ENCODE measurements at regions not wholly inside any gene's neighbourhood (a gene's known extent, or its start where the extent isn't known, plus 50 kb on each side); places are given as distances from the start of the nearest gene placed in this dataset.

- ChIA-PET POLR2A (no interaction called here), CTCF (interaction anchor here (0.5 kb wide), 1 partner anchor 30 kb away, joined by 3 read pairs; no protein-coding TSS in a partner anchor)
- Histone ChIP-seq H3K27me3 (ENCODE audit: control insufficient read depth, insufficient read depth, low read length) (no peaks in the 10 kb centered on the region), H3K36me3 (ENCODE audit: control insufficient read depth, insufficient read depth, low read length) (no peaks in the 10 kb centered on the region), H3K4me3 (ENCODE audit: low read depth, low read length) (no peak overlapping the region)
- TF ChIP-seq, protein P1, sequence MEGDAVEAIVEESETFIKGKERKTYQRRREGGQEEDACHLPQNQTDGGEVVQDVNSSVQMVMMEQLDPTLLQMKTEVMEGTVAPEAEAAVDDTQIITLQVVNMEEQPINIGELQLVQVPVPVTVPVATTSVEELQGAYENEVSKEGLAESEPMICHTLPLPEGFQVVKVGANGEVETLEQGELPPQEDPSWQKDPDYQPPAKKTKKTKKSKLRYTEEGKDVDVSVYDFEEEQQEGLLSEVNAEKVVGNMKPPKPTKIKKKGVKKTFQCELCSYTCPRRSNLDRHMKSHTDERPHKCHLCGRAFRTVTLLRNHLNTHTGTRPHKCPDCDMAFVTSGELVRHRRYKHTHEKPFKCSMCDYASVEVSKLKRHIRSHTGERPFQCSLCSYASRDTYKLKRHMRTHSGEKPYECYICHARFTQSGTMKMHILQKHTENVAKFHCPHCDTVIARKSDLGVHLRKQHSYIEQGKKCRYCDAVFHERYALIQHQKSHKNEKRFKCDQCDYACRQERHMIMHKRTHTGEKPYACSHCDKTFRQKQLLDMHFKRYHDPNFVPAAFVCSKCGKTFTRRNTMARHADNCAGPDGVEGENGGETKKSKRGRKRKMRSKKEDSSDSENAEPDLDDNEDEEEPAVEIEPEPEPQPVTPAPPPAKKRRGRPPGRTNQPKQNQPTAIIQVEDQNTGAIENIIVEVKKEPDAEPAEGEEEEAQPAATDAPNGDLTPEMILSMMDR (IDR thresholded peaks at IDR 0.05; ENCODE audit: insufficient read depth, low read depth, low read length), result no peak
- no peak for DNase-seq (ENCODE audit: low read depth)
Observed at GRCh38 chr14:39682582-39682981, 250.3 kb upstream of the FBXO33 start.

GRCh38 chr14:39681782-39682399 is 249.7 kb upstream of the FBXO33 start:
- CTCF ChIA-PET, result no interaction called here
- TF ChIP-seq, protein P1 (IDR thresholded peaks at IDR 0.05; ENCODE audit: insufficient read depth, low read depth, low read length), result no peak
- DNase-seq (ENCODE audit: low read depth), result no peak
- H3K27me3 ChIP-seq (ENCODE audit: control insufficient read depth, insufficient read depth, low read length), result no peaks in the 10 kb centered on the region
- H3K36me3 ChIP-seq (ENCODE audit: control insufficient read depth, insufficient read depth, low read length), result no peaks in the 10 kb centered on the region
- POLR2A ChIA-PET, result no interaction called here
- no peak overlapping the region for H3K4me3 ChIP-seq (ENCODE audit: low read depth, low read length)

- DNase-seq (ENCODE audit: low read depth), result no peak
- CTCF ChIA-PET, result interaction anchor here (0.6 kb wide), 1 partner anchor 139 kb away, joined by 4 read pairs; no protein-coding TSS in a partner anchor
- H3K27me3 ChIP-seq (ENCODE audit: control insufficient read depth, insufficient read depth, low read length), result no peaks in the 10 kb centered on the region
- POLR2A ChIA-PET, result no interaction called here
- no peak overlapping the region for H3K4me3 ChIP-seq (ENCODE audit: low read depth, low read length)
- TF ChIP-seq, protein P1 (IDR thresholded peaks at IDR 0.05; ENCODE audit: insufficient read depth, low read depth, low read length), result no peak
- no peaks in the 10 kb centered on the region for H3K36me3 ChIP-seq (ENCODE audit: control insufficient read depth, insufficient read depth, low read length)
Observed at GRCh38 chr14:39680777-39681176, 248.5 kb upstream of the FBXO33 start.

DNA sequence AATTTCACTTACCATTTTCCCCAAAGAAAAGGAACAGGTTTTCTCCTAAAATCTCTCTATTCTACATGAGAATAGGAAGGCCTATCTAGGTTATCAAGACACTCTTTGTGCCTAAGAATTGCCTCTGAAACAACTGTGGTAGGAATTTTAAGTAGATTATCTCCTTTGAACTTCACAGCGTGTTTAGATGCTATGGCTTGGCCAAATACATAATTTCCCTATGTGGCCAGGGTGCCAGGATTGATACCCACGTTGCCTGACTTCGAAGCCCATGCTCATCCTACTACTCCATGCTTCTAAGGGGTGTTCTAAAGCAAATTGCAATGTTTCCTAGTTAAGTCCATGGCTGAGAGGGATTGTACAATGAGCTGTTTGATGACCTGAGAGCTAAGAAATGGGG is 241.5 kb upstream of the FBXO33 start:
- TF ChIP-seq, protein P1 (IDR thresholded peaks at IDR 0.05; ENCODE audit: insufficient read depth, low read depth, low read length), result no peak
- ChIA-PET CTCF (interaction anchor here (1.3 kb wide), 1 partner anchor 46 kb away, joined by 3 read pairs; no protein-coding TSS in a partner anchor), POLR2A (no interaction called here)
- no peaks in the 10 kb centered on the region for H3K36me3 ChIP-seq (ENCODE audit: control insufficient read depth, insufficient read depth, low read length)
- no peak for DNase-seq (ENCODE audit: low read depth)
- H3K4me3 ChIP-seq (ENCODE audit: low read depth, low read length), result no peak overlapping the region
- no peaks in the 10 kb centered on the region for H3K27me3 ChIP-seq (ENCODE audit: control insufficient read depth, insufficient read depth, low read length)

- H3K27me3 ChIP-seq (ENCODE audit: control insufficient read depth, insufficient read depth, low read length), result no peaks in the 10 kb centered on the region
- ChIA-PET POLR2A (no interaction called here), CTCF (interaction anchor here (1.3 kb wide), 1 partner anchor 46 kb away, joined by 3 read pairs; no protein-coding TSS in a partner anchor)
- no peaks in the 10 kb centered on the region for H3K36me3 ChIP-seq (ENCODE audit: control insufficient read depth, insufficient read depth, low read length)
- TF ChIP-seq, protein P1 (IDR thresholded peaks at IDR 0.05; ENCODE audit: insufficient read depth, low read depth, low read length), result no peak
- no peak for DNase-seq (ENCODE audit: low read depth)
- H3K4me3 ChIP-seq (ENCODE audit: low read depth, low read length), result no peak overlapping the region
Observed at GRCh38 chr14:39673270-39673711, 241.1 kb upstream of the FBXO33 start.
